HG03469 (cell line): ENCODE measurements at regions not wholly inside any gene's neighbourhood (a gene's known extent, or its start where the extent isn't known, plus 50 kb on each side); places are given as distances from the start of the nearest gene placed in this dataset.

ENCODE experiments used
- ATAC-seq: cut with Tn5 transposase; IDR thresholded peaks from one replicate; pipeline ENCODE4 v1.9.1; 2021; ENCODE audit warnings: mild to moderate bottlenecking, moderate library complexity, moderate number of reproducible peaks; ENCODE audit not compliant: unreplicated experiment

GRCh38 chrX:121102101-121102500 lies 54.7 kb downstream of the GLUD2 start:
- ATAC-seq, result no peak

GRCh38 chrX:121103381-121103780 lies 56.0 kb downstream of the GLUD2 start:
- ATAC-seq, result no peak

- no peak for ATAC-seq
These were observed 59.2 kb downstream of the GLUD2 start for GRCh38 chrX:121106484-121107235.

- no peak for ATAC-seq
These were observed 62.6 kb downstream of the GLUD2 start for GRCh38 chrX:121109986-121110385.

GRCh38 chrX:121110536-121110935 lies 63.1 kb downstream of the GLUD2 start:
- no peak for ATAC-seq

- ATAC-seq, result no peak
These were observed 67.3 kb downstream of the GLUD2 start for GRCh38 chrX:121114691-121115090.

- ATAC-seq, result no peak
These were observed 73.5 kb downstream of the GLUD2 start for GRCh38 chrX:121120690-121121605.

- ATAC-seq, result no peak
These were observed 74.9 kb downstream of the GLUD2 start for GRCh38 chrX:121122332-121122731.

- no peak for ATAC-seq
These were observed 81.8 kb downstream of the GLUD2 start for GRCh38 chrX:121128925-121129877.

GRCh38 chrX:121132675-121133074 lies 85.3 kb downstream of the GLUD2 start:
- no peak for ATAC-seq

- ATAC-seq, result no peak
These were observed 88.2 kb downstream of the GLUD2 start for GRCh38 chrX:121135488-121136207.

- no peak for ATAC-seq
These were observed 98.7 kb downstream of the GLUD2 start for GRCh38 chrX:121146059-121146628.

- no peak for ATAC-seq
These were observed 102.8 kb downstream of the GLUD2 start for GRCh38 chrX:121150217-121150616.

- peak; percentile 83 for ATAC-seq
These were observed 103.9 kb downstream of the GLUD2 start for GRCh38 chrX:121151293-121151692.

- no peak for ATAC-seq
These were observed 107.5 kb downstream of the GLUD2 start for GRCh38 chrX:121154858-121155404.

GRCh38 chrX:121160987-121161386 lies 113.6 kb downstream of the GLUD2 start:
- ATAC-seq, result peak; percentile 80

- peak; percentile 35 for ATAC-seq
These were observed 114.1 kb downstream of the GLUD2 start for GRCh38 chrX:121161501-121161933.

GRCh38 chrX:121163443-121163842 lies 116.0 kb downstream of the GLUD2 start:
- no peak for ATAC-seq

- no peak for ATAC-seq
These were observed 118.5 kb downstream of the GLUD2 start for GRCh38 chrX:121165930-121166359.
